ENCODE measurements at regions not wholly inside any gene's neighbourhood (a gene's known extent, or its start where the extent isn't known, plus 50 kb on each side); places are given as distances from the start of the nearest gene placed in this dataset.

- no peak for DNase-seq (ENCODE audit: low spot score)
Observed at GRCh38 chr12:78586790-78587189, 277.8 kb upstream of the SYT1 start.

GRCh38 chr12:78599366-78599765, 265.2 kb upstream of the SYT1 start:
- DNase-seq (ENCODE audit: low spot score), result no peak

GRCh38 chr12:78600541-78600940, 264.0 kb upstream of the SYT1 start:
- no peak for DNase-seq (ENCODE audit: low spot score)

GRCh38 chr12:78611504-78611903, 253.1 kb upstream of the SYT1 start:
- DNase-seq (ENCODE audit: low spot score), result no peak

DNA sequence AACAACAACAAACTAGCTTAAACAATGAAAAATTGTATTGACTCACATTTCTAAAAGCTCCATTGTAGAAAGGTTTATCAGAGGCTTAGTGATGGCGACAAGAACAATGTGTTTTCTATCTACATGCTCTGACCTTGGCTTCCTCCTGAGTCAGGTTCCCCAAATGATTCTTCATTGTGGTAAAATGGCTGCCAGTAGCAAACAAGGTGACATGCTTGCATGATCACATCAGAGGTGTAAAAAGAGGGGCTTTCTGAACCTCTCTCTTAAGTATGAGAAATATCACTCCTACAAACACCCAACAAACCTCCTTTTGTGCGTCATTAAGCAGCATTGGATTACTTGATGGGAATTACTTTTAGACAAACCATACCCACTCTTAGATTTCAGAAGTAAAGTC, 252.4 kb upstream of the SYT1 start:
- DNase-seq (ENCODE audit: low spot score), result no peak

GRCh38 chr12:78617683-78618082, 246.9 kb upstream of the SYT1 start:
- no peak for DNase-seq (ENCODE audit: low spot score)

DNA sequence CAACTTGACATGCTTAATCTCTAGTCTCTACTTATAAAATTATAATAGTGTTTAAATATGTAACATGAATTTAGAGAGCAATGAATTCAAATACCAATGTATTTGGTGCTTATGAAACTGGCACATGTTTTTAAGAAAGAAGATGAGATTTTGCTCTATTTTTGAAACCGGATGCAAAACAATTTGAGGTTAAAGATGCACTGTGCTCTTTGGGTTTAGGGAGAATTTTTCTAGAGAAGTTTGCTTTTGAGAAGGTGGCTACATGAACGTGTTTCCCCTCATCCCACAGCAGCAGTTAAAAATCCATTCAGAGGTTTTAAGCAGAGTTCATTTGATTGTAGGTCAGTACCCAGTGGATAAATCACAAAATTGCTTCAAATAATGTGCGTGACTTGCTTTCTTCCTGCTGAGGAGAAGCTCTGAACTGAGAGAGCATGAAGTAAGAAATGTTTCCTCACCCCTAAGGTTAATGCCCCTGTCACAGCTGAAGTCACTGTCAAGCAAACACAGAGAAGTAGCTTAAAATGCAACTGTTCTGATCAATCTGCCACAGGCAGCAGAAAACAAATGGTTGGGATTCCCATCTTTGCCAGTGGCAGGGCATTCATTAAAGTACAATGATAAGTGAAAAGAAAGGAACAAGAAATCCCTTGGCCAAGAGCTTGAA, 241.9 kb upstream of the SYT1 start:
- DNase-seq (ENCODE audit: low spot score), result no peak

DNA sequence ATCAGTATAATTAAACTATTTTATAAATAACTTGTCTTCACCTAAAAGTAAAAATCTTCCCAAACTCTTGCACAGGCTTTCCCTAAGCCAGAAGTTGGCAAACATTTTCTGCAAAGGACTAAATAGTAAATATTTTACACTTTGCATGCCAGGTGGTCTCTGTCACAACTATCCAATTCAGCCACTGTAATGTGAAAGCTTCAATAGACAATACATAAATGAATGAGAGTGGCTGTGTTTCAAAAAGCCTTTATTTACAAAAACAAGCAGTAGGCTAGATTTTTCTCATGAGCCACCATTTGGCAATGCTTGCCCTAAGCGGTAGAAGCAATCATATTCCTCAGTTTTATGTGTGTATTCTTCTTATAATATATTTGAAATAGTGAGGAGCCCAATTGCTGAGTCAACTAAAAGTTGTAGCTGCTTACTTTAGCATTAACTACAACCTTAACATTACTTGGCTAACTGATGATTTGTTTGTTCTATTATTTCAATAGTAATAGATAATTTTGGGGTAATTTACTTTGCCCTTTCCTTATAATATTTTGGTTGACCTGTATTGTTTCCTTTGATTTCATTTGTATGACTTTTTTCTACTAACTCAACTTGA, 236.0 kb upstream of the SYT1 start:
- no peak for DNase-seq (ENCODE audit: low spot score)

DNA sequence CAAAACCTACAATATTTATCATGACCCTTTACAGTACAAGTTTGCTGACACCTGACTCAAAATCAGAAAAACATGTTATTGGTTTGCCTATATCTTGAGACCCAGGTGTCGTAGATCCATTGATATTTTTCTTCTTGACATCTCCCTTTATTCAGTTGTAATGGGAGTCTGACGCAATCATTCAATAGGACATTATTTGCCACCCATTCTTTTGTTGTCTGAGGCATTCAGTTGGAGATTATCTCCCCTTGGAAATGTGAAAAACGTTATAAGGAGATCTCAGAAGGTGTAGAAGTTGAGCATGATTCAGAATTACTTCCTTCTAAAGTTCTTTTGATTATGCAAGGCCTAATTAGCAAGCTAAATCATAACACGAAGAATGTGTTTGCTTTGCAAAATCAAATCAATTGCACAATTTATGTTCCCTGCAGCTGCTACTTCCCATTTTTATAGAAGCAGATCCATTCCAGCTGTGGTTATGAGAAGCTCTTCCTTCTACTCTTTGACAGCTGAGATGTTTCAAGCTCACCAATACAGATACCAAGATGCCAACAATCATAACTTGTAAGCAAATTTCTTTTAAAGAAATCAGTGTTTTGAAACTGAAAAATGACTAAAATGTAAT, 228.2 kb upstream of the SYT1 start:
- no peak for DNase-seq (ENCODE audit: low spot score)

DNA sequence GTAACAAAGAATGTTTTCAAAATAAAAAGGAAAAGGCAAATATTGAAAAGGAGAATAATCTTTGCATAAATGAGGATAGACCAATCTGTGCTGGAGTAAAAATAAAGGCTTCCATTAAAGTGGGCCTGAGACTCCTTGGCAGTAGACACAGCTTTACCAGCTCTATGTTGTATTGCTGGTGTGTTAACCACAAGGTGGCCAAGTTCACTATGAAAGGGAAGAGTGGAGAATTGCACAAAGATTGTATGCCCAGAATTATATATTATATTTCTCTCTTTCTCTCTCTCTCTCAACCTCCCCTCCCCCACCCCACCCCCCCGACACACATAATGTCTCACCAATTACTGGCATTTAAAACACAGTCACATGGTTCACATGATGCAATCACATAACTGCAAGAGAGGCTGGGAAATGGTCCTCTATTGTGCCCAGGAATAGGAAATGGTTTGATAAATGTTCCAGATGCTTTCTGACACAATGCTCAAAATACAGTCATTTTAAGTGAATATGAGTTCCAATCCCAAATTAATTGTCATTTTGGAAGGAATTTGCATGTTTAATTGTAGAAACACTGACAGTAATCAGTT, 222.6 kb upstream of the SYT1 start:
- DNase-seq (ENCODE audit: low spot score), result no peak

- no peak for DNase-seq (ENCODE audit: low spot score)
Observed at GRCh38 chr12:78645956-78646355, 218.6 kb upstream of the SYT1 start.

- DNase-seq (ENCODE audit: low spot score), result no peak
Observed at GRCh38 chr12:78651755-78652154, 212.8 kb upstream of the SYT1 start.

GRCh38 chr12:78666584-78666983, 198.0 kb upstream of the SYT1 start:
- no peak for DNase-seq (ENCODE audit: low spot score)

DNA sequence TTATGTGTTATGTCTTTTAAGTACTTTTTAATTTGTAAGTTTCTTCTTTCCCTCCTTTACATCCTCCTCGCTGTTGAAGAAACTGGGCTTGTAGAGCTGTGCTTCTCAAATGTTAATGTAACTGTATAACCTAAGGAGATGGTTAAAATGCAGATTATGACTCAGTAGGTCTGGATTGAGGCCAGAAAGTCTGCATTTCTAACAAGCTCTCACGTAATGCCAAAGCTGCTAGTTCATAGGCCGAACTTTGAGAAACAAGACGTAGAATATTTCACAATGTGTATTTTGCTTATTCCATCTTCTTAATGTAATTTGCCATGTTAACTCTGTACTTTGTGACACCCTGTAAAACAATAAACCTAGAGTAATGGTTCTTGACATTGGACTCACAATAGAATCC, 193.3 kb upstream of the SYT1 start:
- no peak for DNase-seq (ENCODE audit: low spot score)

GRCh38 chr12:78672033-78672432, 192.5 kb upstream of the SYT1 start:
- no peak for DNase-seq (ENCODE audit: low spot score)

GRCh38 chr12:78674311-78675090, 190.1 kb upstream of the SYT1 start:
- DNase-seq (ENCODE audit: low spot score), result no peak

DNA sequence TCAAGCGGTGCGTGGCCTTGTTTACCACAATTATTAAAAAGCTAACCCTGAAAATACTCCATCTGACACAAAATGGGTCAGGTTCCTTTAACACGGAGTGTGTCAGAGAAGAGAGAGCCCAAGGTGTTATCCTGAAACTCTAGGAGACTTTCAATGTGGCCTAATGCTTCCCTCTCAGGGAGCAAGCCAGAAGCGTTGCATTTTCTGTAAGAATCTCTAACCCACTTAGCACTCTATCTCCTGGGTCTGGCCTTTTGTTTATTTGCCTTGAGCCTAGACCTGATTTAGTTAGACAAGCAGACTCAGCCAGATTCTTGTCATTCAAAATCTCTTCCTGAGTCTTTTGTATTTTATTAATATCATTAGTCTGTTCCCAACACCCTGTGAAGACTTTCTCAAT, 184.0 kb upstream of the SYT1 start:
- no peak for DNase-seq (ENCODE audit: low spot score)

GRCh38 chr12:78683031-78683430, 181.5 kb upstream of the SYT1 start:
- no peak for DNase-seq (ENCODE audit: low spot score)

GRCh38 chr12:78683626-78684025, 180.9 kb upstream of the SYT1 start:
- no peak for DNase-seq (ENCODE audit: low spot score)

DNA sequence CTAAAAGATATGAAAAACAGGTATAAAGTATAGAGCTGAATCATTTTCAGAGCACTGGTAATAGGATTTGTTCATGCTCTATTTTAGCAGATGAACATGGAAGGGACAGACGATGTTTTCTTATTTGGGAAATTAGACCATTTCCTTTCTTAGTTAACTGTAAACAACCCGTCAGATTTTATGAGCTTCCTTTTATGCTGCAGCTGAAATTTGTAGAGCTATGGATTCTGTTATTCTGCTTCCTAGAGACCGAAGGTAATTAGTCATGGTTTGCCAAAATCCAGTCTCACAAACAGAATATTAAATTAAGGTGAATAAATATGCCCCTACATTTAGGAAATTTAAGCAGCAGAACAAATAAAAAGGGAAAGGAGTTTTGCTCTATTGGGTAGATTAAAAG, 180.2 kb upstream of the SYT1 start:
- DNase-seq (ENCODE audit: low spot score), result no peak

DNA sequence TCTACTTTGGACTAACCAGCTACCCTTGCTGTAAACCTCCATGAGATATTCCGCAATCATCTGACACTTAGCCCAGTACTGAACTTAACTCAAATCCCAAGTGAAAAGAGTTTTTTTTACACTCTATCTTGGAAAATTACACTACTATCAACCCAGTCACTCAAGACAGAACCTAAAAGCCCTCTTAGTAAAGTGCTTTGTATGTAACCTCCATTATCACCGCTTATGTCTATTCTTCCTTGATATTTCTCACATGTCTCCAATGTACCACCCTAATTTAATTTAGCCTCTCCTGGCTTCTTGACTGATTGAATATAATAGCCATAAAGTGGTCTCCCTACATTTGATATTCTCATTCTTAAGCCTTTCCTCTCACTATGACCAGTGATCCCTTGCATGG, 168.8 kb upstream of the SYT1 start:
- DNase-seq (ENCODE audit: low spot score), result no peak

GRCh38 chr12:78696267-78696666, 168.3 kb upstream of the SYT1 start:
- no peak for DNase-seq (ENCODE audit: low spot score)

Data from ecto neural progenitor cell (in vitro differentiated cells).